Amniotic stem cell (primary cell): ENCODE measurements at regions not wholly inside any gene's neighbourhood (a gene's known extent, or its start where the extent isn't known, plus 50 kb on each side); places are given as distances from the start of the nearest gene placed in this dataset.

Source experiments
- DNase-seq: peaks from one replicate; lab custom pipeline; 2025; lab: John Stamatoyannopoulos, UW

DNA sequence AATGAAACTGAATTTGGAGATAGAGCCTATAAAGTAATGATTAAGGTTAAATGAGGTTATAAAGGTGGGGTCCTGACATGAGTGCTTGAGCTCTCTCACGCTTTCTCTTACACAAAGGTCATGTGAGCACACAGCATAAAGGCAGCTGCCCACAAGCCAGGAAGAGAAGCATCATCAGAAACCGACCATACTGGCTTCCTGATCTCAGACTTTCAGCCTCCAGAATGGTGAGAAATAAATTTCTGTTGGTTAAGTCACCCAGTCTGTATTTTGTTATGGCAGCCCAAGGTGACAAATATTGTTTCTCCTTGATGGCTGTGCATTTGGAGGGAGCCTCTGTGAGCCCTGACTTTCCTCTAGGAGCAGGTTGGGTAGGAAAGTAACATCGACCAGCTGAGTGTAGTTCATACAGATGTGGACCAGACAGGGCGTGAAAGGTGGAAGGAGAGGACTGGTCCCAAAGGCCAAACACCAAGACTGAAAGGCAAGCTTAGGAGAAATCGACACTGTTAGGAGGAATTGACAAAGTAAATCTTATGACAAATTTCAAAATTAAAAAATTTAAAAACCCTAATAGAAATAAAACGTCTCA is 97.6 kb upstream of the SLC38A2 start:
- no peak for DNase-seq

DNA sequence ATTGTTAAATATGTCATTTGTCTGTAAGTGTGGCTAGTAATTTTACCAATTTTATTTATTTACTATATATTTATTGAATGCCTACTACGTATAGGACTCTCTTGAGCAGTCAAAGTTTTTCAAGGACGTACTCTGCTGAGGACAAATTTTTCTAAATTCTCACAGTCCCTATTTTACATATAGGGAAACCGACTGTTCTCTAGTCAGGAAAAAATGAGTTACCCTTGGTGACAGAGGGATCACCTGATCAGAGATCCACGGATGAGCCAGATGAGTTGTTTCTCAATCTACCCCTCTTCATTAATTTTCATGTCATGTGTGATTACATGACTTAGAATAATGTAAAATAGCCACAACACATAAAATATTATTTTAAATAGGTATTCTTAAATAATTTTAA is 96.2 kb upstream of the SLC38A2 start:
- no peak for DNase-seq

DNA sequence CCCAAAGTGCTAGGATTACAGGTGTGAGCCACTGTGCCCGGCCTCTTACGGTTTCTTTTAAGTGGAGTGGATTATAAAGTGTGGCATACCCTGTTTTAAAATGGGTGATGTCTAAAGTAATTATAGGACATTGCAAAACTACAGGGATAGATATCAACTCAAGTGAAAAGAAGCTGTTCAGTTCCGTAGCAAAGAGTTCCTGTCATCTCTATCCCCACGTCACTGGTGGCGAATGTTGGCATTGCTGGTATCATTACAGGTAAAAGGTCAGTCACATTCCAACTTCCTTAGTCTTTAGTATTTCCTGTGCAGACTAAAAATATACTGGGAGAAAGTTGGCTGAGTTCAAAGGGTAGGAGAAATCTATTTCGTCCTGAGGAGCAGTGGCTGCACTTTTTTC is 95.6 kb upstream of the SLC38A2 start:
- no peak for DNase-seq

DNA sequence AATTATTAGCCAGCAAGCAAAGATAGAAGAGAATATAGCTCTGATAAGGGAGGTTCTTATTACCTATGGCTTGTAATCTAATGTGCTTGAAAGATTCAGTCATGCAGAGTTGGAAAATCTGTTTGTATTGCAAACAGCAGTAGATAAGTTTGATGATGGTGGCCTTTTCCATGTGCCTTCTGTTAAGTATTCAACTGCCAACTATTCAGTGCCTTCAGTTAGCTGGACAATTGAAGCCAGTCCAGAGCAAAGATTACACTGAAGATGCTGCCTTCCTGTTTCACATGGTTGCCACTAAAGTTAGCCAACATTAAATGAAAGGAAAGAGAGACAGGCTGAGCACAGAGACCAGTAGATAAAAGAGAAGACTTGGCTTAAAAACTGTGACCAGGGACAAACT is 92.7 kb upstream of the SLC38A2 start:
- DNase-seq = no peak

DNA sequence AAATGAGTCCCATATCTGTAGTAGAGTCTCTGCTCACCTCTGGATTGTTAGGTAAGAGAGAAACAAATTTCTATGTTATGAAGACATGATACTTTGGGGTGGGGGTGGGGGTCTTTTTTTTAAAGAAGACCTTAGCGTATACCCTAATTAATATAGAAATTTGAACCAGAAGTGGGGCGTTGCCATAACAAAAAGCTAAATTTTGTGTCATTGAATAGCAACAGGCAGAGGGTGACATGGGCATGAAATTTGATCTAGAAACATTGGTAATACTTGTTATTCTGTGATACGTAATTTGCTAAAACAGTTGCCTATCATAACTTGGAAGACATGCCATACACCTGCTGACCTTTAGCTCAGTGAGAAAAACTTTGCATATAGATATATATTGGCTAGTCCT is 92.3 kb upstream of the SLC38A2 start:
- no peak for DNase-seq

DNA sequence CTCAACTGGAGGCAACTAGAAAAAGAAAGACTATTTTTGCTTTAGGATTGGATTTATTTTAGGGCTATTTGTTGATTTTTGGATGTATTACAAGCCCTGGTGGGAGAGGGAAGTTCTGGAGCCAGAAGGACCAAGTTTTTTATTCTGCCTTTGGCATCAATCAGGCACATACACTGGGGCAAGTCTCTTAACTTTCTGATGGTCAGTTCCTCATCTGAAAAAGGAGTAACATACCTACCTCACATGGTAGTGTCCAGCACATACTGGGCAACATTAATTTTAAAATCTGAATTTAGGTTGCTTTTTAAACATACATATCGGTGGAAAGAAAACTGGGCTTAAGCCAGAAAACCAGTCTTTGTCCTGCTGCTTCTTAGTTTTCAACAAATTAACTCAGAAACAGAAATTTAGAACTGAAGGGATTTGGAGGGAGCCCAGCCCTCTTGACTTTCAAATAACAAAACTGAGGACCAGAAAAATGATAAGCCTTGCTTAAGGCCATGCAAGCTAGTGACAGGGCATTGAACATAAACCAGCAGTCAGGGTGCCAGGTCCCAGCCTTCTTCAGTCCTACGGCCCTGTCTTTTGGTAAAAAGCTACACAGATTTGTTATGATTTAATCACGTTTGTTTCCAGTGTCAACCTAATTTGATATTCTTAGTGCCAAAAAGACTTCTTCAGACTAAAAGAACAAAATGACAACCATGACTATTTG is 90.2 kb upstream of the SLC38A2 start:
- no peak for DNase-seq

DNA sequence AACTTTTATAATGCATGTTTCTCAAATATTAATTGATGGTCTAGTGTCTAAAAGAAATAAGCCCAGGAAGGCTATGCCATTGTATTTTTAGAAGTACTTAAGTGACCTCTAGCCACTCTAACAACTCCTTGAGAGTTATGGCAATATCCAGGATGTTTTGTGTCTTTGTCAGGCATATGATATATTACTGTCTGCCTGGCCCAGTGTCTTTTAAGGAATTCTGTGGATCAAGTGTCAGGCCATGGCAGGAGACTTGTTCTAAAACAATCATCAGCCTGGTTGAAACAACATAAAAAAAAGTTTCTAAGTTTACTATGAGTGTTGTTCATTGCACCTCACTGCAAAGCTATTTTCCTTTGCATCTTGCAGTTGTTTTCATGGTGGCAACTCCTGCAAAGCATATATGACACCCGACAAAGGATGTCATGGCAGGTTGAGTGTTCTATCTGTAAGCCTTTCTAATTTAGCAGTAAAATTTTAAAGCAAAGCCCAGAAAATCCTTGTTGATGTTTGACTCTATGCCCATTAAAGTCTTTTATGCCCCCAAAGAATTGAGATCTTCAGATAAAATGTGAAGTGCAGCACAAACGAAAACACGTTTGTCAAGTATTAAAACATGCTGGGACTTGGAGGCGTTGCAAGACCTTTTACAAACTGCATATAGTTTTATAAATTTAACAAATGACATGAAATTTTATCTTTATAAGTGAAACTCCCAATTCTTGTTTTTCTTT is 89.5 kb upstream of the SLC38A2 start:
- DNase-seq = no peak

DNA sequence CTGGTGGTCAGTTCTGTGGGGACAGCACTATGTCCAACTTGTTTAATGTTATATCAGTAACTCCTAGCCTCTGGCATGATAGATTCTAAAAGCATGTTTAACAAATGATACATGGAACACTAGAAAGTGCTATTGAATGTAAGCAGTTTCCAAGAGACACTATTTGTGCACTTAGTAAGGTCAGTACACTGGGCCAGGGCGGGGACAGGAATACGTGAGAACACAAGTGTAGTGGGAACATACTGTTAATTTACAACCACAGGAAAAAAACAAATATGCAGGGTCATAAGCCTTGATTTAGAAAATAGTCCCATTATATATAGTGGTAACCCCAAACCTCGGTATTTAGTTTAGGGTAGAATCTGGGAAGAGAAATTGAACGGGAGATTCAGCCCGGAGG is 88.9 kb upstream of the SLC38A2 start:
- DNase-seq = no peak

DNA sequence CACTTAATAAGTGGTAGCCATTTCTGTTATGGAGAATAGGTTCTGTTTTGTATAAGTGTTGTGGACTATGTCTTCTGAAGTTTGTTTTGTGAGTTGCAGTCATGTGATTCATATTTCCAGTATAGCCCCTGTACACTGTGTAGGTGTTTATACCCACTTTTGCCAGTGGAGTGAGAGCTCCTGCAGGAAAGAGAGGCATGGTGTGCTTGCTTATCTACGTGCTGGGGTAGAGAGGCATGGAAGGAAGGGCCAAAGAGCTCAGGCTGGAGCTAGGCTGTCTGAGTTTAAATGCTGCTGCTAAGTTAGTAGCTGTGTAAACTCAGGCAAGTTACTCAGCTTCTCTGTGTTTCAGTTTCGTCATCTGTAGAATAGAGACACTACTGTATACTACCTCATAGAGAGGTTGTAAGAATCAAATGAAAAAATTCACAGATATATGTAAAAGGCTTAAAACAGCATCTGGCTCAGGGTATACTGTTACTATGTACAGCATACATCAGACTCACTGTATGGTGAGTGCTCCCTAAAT is 88.2 kb upstream of the SLC38A2 start:
- no peak for DNase-seq

DNA sequence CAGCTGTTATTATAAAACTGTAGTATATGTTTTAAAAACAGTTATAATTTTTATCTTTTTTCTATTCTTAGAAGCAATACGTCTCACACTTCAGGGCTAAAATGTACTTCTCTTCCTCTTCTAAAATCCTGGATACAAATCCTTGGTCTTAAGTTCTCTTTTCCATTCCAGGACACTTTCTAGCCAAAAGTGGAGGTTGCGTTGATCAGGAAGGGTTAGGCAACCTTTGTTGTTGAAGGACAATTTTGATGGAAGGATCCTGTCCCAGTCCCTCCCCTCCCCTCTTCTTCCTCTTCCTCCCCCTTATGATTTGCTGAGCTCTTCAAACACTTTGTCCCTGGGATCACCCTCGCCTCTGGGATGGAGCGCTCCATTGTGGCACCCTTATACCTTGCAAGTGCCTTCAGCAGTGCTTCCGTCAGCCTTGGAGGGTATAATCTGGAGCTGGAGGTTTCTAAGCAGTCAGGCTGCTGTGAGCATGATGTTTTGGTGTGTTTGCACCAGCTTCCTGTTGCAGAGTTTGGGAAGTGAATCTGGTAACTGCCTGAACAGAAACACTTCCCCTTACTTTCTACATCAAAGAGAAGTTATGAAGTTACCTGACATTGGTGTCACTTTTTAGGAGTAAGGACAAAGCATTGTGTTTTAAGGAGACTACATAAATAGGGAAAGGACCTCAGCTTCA is 87.4 kb upstream of the SLC38A2 start:
- no peak for DNase-seq

DNA sequence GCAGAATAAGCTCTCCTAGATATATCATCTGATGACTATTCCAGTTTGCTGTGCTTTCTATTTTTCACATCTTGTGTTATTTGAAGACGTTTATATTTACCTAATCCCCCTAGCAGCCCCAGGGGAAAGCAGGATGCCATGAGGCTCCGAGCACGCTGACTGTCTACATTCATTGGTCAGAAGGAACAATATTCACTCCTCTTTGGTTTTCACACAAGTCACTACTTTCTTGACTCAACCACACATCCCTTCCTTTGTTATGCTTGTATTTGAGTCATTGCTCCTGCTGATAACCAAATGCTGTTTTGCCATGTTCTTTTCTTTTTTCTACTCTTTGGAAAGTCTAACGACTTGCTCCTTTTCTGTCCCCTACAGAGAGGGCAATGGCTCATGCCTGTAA is 86.5 kb upstream of the SLC38A2 start:
- DNase-seq = no peak

DNA sequence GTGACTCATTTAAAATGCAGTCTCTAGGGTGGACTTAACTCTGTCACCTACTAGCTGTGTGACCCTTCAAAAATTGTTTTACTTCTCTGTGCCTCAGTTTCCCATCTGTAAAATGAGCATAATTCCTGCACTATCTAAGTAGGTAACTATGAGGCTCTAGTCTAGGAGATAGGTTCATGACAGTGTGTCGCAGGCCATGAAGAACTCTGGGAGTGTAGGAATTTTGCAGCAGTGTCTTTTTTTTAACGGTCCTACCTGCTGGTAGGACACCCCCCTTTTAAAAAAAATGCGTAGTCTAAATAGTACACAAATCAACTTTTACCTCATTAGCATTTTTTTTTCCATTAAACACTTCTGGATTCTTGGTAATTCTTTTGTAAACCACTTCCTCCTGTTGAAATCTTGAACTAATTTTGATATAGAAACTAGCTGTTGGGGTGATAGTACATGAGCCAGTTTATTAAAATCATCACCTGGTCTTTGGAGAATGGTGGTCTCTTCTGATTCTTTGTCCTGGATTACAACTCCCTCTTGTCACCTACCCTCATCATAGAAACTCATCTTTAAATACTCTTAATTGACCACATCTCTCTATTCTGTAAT is 86.0 kb upstream of the SLC38A2 start:
- no peak for DNase-seq

DNA sequence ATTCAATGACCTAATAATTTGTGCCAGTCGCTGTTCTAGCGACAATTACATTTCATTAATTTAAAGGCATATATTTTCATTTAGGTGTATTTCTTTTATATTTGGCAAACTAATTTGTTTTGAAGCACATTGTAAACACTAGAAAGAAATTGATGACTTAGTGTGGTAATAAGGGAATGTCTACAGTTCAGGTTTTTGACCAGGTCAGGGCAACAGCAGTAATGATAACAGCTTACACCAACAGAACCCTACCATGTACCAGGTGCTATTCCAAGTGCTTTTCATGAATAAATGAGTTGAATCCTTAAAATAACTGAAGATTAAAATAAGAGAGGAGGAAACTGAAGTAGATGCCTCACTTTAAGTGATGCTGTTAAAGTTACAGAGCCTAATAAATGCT is 85.4 kb upstream of the SLC38A2 start:
- no peak for DNase-seq

DNA sequence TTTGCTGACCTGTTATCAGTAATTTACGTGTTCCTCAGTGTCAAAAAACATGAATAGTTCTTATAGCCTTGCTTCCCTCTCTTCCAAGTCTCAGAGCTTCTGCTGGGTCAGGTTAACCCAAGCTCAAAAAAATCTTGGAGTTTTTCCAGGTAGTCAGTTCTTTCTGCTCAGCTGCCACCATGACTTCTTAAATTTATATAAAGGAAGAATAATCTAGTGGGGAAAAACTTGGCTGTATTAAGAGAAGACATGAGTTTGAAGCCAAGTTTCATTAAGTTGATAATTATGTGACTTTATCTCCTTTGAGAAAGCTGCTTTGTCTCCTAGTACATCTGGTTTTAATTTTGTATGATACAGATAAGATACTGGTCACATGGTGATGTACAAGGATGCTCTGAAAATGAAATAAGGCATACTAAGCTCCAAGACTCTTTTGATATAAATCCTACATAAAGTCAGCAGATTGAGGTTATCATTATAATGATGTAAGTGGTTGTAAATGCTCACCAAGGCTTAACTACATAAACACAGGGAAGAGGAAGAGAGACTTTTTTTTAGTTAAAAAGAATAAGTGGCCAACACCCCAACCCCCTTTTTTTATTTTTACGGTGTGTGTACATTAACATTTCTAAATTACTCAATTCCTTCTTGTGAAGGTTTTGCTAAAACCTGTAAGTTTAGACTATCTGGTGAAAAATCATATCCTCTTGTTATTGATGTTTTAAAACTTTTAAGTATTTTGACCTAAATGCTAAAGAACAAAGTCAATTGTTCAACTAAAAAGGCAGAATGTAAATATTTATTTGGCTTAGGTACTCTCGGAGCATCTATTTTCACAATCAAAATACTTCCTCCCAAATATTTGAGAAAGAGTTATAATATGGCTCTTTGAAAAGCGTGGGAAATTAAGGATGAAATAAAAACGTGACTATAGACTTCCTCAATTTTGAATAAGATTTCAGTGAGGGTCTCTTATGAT is 84.1 kb upstream of the SLC38A2 start:
- DNase-seq = no peak

DNA sequence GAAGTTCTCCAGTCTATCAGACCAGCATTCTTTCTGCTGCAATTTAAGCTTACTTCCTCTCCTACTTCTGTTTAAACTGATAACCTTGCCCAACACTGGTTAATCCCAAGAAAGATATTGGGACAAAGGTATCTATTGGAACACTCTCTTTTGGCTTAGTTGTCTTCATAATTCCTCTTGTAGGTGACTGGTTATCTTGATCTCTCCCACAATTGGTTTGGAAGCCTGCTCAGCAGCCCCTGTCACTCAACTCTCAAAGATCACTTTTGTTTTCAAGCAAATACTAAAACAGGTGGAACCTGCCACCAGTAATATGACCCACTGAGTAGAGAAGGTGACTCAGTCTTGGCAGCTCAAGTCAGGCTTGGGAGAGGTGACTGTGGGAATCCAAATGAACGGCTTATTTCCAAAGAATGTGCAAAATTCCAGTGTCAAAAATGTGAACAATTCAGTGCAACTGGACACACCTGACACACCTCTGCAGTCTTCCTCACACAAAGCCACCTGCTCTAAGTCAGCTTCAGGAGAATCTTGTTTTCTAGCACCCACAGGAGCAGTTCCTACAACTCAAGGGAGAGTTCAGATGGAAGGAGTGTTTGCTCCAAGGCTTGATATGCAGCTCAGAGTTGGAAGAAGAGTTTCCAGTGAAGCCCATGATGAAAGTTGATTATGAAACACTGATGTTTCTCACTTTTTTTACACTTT is 83.2 kb upstream of the SLC38A2 start:
- no peak for DNase-seq

DNA sequence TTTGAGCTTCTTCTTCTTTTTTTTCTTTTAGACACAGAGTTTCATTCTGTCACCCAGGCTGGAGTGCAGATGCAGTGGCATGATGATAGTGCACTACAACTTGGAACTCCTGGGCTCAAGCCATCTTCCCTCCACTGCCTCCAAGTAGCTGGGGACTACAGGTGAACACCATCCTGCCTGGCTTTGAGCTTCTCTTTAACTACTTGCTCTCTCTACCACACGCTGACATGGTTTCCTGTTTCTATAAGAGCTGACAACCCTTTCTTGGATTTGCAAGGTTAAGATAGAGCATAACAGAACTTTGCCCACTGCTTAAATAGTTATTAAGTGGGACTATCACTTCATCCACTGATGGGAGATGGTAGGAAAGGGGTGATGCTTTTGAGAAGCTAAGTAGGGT is 82.4 kb upstream of the SLC38A2 start:
- DNase-seq = no peak

DNA sequence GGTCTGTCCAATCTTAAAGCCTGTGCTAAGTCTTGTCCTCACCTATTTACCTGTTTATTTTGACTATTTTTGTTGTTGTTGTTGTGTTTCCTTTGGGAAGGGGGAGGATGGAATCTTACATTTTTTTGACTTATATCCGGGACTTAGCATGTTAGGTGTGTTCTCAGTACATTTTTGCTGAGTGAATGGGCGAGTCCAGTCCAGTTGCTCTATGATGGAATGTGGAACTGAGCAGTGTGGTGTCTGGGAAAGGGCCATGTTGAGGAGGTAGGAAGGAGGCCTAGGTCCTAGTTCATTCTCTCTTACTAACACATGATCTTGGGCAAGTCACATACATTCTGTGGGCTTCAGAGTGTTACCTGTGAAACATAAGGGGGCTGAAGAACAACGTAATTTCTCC is 80.9 kb upstream of the SLC38A2 start:
- DNase-seq = no peak

DNA sequence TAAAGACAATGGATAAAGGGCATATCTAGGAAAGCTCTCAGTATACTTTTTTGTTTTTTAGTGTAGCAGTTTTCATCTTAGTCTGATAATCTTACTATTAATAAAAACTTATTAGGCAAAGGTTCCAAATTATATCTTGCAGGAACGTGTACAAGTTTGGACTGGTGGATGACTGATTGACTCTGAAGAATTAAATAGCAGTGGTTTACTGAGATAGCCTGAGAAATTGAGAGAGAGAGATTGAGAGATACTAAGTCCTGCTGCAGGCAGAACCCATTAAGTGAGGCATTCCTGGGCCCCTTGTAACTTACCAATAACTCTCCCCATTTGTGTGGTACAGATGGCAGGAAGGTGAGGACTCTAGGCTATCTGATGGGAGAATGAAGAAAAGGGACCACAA is 80.2 kb upstream of the SLC38A2 start:
- DNase-seq = no peak

DNA sequence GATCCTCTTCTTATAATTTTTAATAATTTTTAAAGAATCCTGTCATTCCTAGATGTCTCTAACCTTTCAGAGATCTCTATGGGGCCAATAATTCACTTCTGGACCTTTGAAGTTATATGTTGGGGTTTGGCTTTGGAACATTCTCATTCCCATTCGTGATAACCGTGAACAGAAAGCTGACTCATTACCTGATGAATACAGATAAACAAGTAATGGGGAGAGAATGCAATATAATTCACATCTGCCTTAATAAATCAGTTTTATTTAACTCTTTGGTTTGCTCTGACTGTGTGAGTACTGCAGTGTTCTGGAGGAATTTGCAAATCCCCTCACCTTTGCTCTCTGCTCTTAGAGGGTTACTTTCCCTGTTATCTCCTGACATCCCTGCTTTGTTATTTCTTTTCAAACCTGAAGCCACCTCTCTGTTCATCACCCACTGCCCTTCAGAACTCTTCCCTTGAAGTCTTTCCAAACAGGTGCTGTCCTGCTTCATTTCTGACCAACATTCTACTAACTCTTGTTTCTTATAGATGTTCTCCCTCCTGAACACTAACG is 79.6 kb upstream of the SLC38A2 start:
- DNase-seq = no peak
